ENCODE measurements at regions not wholly inside any gene's neighbourhood (a gene's known extent, or its start where the extent isn't known, plus 50 kb on each side); places are given as distances from the start of the nearest gene placed in this dataset.

GRCh38 chr6:25220857-25221256 is 58.3 kb upstream of the CARMIL1 start:
- Mint-ChIP-seq H3K27ac (no peak overlapping the region), H3K27me3 (ENCODE audit: low read depth) (peaks cover 8% of the 10 kb centered on the region), H3K9me3 (no peaks in the 10 kb centered on the region), H3K36me3 (no peaks in the 10 kb centered on the region), H3K4me3 (no peak overlapping the region), H3K4me1 (peaks cover 39% of the 10 kb centered on the region)
- DNase-seq (ENCODE audit: low spot score in 2 of 2, unreplicated experiment in 2 of 2), result no peak
- TF ChIP-seq CTCF (IDR thresholded peaks at IDR 0.05; ENCODE audit: unreplicated experiment), result no peak

GRCh38 chr6:25222006-25222678 is 57.0 kb upstream of the CARMIL1 start:
- Mint-ChIP-seq H3K9me3 (no peaks in the 10 kb centered on the region), H3K27ac (no peak overlapping the region), H3K4me1 (peaks cover 43% of the 10 kb centered on the region), H3K36me3 (no peaks in the 10 kb centered on the region), H3K4me3 (no peak overlapping the region), H3K27me3 (ENCODE audit: low read depth) (peaks cover 8% of the 10 kb centered on the region)
- DNase-seq (ENCODE audit: low spot score in 2 of 2, unreplicated experiment in 2 of 2), result no peak
- TF ChIP-seq CTCF (IDR thresholded peaks at IDR 0.05; ENCODE audit: unreplicated experiment), result no peak

GRCh38 chr6:25223490-25223991 is 55.6 kb upstream of the CARMIL1 start:
- peaks cover 32% of the 10 kb centered on the region for H3K4me1 Mint-ChIP-seq
- peak; percentile 56 to 70 for DNase-seq (ENCODE audit: low spot score in 2 of 2, unreplicated experiment in 2 of 2)
- H3K4me3 Mint-ChIP-seq, result no peak overlapping the region
- peak; percentile 76 for TF ChIP-seq CTCF (IDR thresholded peaks at IDR 0.05; ENCODE audit: unreplicated experiment)
- H3K36me3 Mint-ChIP-seq, result no peaks in the 10 kb centered on the region
- H3K27me3 Mint-ChIP-seq (ENCODE audit: low read depth), result peaks cover 8% of the 10 kb centered on the region
- H3K27ac Mint-ChIP-seq, result no peak overlapping the region
- no peaks in the 10 kb centered on the region for H3K9me3 Mint-ChIP-seq

- H3K9me3 Mint-ChIP-seq, result no peaks in the 10 kb centered on the region
- H3K36me3 Mint-ChIP-seq, result no peaks in the 10 kb centered on the region
- peaks cover 26% of the 10 kb centered on the region for H3K4me1 Mint-ChIP-seq
- no peak for DNase-seq (ENCODE audit: low spot score in 2 of 2, unreplicated experiment in 2 of 2)
- peaks cover 8% of the 10 kb centered on the region for H3K27me3 Mint-ChIP-seq (ENCODE audit: low read depth)
- no peak overlapping the region for H3K27ac Mint-ChIP-seq
- no peak for TF ChIP-seq CTCF (IDR thresholded peaks at IDR 0.05; ENCODE audit: unreplicated experiment)
- no peak overlapping the region for H3K4me3 Mint-ChIP-seq
These were observed 54.9 kb upstream of the CARMIL1 start for GRCh38 chr6:25224242-25224641.

GRCh38 chr6:25227854-25228253 is 51.3 kb upstream of the CARMIL1 start:
- no peak overlapping the region for H3K27ac Mint-ChIP-seq
- no peak overlapping the region for H3K4me3 Mint-ChIP-seq
- no peak for TF ChIP-seq CTCF (IDR thresholded peaks at IDR 0.05; ENCODE audit: unreplicated experiment)
- no peak for DNase-seq (ENCODE audit: low spot score in 2 of 2, unreplicated experiment in 2 of 2)
- peaks cover 36% of the 10 kb centered on the region for H3K4me1 Mint-ChIP-seq
- no peaks in the 10 kb centered on the region for H3K36me3 Mint-ChIP-seq
- peaks cover 8% of the 10 kb centered on the region for H3K27me3 Mint-ChIP-seq (ENCODE audit: low read depth)
- no peaks in the 10 kb centered on the region for H3K9me3 Mint-ChIP-seq

Measured in mesothelial cell of epicardium (in vitro differentiated cells).